OCI-LY1 (cell line): ENCODE measurements at regions not wholly inside any gene's neighbourhood (a gene's known extent, or its start where the extent isn't known, plus 50 kb on each side); places are given as distances from the start of the nearest gene placed in this dataset.

Source experiments
- EZH2 ChIP-seq: fragments of 200-600 bp; sonication (generic), shearing (Covaris generic); IDR thresholded peaks from 2 replicates; pipeline ENCODE4 v1.8.0; 2017; ENCODE audit warnings: borderline replicate concordance, mixed run types, mild to moderate bottlenecking, antibody characterized with exemption, low read length, moderate library complexity, mixed read lengths
- TF ChIP-seq, protein P1 (sequence below): fragments of 200-600 bp; sonication (generic), shearing (Covaris generic); IDR thresholded peaks from 2 replicates; pipeline ENCODE4 v1.5.1; 2017; ENCODE audit warnings: mild to moderate bottlenecking, antibody characterized with exemption, low read length, moderate library complexity, mixed read lengths

DNA sequence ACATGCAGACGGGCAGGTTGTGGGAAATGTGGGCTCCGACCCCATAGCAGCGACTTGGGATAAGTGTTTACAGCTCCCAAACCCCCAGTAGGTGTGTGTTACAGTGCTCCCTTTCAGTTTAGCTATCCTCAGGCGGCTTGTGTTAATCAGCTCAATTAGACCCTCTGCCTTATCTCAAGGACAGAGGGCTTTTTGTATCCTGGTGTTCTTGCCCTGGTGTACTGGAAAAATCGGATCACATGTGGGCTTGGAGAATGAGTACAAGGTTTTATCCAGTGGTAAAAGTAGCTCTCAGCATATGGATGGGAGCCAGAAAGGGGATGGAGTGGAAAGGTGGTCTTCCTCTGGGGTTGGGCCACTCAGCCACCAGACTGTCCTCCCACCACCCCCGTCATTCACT, 264.7 kb upstream of the SYT4 start:
- TF ChIP-seq, protein P1, sequence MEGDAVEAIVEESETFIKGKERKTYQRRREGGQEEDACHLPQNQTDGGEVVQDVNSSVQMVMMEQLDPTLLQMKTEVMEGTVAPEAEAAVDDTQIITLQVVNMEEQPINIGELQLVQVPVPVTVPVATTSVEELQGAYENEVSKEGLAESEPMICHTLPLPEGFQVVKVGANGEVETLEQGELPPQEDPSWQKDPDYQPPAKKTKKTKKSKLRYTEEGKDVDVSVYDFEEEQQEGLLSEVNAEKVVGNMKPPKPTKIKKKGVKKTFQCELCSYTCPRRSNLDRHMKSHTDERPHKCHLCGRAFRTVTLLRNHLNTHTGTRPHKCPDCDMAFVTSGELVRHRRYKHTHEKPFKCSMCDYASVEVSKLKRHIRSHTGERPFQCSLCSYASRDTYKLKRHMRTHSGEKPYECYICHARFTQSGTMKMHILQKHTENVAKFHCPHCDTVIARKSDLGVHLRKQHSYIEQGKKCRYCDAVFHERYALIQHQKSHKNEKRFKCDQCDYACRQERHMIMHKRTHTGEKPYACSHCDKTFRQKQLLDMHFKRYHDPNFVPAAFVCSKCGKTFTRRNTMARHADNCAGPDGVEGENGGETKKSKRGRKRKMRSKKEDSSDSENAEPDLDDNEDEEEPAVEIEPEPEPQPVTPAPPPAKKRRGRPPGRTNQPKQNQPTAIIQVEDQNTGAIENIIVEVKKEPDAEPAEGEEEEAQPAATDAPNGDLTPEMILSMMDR, result no peak
- TF ChIP-seq EZH2, result no peak
